ENCODE measurements at regions not wholly inside any gene's neighbourhood (a gene's known extent, or its start where the extent isn't known, plus 50 kb on each side); places are given as distances from the start of the nearest gene placed in this dataset.

DNA sequence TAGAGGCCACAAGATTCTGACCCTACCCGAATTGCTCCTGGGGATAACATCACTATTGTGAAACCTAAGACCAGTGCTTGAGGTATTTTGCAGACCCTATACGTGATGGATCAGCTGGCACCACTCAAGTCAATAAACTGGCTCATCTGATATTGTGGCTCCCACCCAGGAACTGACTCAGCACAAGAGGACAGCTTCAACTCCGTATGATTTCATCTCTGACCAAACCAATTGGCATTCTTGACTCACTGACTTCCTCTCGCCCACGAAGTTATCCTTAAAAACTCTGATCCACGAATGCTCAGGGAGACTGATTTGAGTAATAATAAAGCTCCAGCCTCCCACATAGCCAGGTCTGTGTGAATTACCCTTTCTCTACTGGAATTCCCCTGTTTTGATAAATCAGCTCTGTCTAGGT lies 1036.1 kb upstream of the TMEM132C start:
- TF ChIP-seq, protein P1, sequence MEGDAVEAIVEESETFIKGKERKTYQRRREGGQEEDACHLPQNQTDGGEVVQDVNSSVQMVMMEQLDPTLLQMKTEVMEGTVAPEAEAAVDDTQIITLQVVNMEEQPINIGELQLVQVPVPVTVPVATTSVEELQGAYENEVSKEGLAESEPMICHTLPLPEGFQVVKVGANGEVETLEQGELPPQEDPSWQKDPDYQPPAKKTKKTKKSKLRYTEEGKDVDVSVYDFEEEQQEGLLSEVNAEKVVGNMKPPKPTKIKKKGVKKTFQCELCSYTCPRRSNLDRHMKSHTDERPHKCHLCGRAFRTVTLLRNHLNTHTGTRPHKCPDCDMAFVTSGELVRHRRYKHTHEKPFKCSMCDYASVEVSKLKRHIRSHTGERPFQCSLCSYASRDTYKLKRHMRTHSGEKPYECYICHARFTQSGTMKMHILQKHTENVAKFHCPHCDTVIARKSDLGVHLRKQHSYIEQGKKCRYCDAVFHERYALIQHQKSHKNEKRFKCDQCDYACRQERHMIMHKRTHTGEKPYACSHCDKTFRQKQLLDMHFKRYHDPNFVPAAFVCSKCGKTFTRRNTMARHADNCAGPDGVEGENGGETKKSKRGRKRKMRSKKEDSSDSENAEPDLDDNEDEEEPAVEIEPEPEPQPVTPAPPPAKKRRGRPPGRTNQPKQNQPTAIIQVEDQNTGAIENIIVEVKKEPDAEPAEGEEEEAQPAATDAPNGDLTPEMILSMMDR (IDR thresholded peaks at IDR 0.05; ENCODE audit: insufficient read depth, low read length) = no peak
- TF ChIP-seq, protein P2, sequence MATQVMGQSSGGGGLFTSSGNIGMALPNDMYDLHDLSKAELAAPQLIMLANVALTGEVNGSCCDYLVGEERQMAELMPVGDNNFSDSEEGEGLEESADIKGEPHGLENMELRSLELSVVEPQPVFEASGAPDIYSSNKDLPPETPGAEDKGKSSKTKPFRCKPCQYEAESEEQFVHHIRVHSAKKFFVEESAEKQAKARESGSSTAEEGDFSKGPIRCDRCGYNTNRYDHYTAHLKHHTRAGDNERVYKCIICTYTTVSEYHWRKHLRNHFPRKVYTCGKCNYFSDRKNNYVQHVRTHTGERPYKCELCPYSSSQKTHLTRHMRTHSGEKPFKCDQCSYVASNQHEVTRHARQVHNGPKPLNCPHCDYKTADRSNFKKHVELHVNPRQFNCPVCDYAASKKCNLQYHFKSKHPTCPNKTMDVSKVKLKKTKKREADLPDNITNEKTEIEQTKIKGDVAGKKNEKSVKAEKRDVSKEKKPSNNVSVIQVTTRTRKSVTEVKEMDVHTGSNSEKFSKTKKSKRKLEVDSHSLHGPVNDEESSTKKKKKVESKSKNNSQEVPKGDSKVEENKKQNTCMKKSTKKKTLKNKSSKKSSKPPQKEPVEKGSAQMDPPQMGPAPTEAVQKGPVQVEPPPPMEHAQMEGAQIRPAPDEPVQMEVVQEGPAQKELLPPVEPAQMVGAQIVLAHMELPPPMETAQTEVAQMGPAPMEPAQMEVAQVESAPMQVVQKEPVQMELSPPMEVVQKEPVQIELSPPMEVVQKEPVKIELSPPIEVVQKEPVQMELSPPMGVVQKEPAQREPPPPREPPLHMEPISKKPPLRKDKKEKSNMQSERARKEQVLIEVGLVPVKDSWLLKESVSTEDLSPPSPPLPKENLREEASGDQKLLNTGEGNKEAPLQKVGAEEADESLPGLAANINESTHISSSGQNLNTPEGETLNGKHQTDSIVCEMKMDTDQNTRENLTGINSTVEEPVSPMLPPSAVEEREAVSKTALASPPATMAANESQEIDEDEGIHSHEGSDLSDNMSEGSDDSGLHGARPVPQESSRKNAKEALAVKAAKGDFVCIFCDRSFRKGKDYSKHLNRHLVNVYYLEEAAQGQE (IDR thresholded peaks at IDR 0.05; ENCODE audit: insufficient replicate concordance, low read depth) = no peak
- TF ChIP-seq GABPA (IDR thresholded peaks at IDR 0.05; ENCODE audit: low read depth) (no peak), POLR2AphosphoS5 (IDR thresholded peaks at IDR 0.05; ENCODE audit: low read depth) (no peak)

Measured in HL-60 (cell line).